HG02852 (cell line): ENCODE measurements at regions not wholly inside any gene's neighbourhood (a gene's known extent, or its start where the extent isn't known, plus 50 kb on each side); places are given as distances from the start of the nearest gene placed in this dataset.
"Not testable (repeated sequence)": the region's sequence is repeated elsewhere in the genome, so short reads cannot be mapped to it uniquely, and the experiment has no call there.

Experiments
- ATAC-seq: cut with Tn5 transposase; IDR thresholded peaks from one replicate; pipeline ENCODE4 v1.9.1; 2021; ENCODE audit warnings: mild to moderate bottlenecking, moderate library complexity; ENCODE audit not compliant: unreplicated experiment

DNA sequence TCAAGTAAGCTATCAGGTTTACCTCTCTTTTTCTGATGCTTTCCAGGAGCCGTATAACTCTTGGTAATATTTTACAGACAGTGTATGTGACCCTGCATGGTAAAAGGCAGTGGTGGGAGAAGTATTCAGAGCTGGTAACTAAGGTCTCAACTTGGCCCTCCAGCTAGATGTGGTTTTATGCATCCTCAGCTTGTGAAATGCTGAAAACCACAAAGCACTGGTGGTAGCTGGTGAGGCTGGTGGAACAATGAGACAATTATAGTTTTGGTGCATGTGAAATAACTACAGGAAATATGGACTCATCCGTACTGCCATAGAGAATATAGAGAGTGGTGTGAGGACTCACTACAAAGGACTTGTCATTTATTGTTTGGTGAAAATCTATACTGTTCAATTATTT is 383.0 kb upstream of the PCDH15 start:
- no peak for ATAC-seq

DNA sequence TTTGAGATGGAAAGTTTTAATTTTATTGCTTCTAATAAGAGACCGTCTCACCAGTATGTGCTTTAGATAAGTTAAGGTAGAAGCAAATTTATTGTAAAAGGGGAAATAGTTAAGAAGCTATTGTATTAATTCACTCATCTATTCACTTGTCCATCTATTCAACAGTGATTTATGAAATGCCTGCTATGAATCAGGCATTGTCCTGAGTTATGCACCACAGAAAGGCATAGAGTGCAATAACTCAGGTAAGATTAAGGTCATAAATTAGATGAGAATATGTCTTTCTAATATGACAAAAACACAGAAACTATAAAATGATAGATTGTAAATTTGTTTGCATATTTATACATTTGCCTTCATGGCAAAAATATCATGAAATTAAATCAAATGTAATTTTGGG is 379.3 kb upstream of the PCDH15 start:
- no peak for ATAC-seq

DNA sequence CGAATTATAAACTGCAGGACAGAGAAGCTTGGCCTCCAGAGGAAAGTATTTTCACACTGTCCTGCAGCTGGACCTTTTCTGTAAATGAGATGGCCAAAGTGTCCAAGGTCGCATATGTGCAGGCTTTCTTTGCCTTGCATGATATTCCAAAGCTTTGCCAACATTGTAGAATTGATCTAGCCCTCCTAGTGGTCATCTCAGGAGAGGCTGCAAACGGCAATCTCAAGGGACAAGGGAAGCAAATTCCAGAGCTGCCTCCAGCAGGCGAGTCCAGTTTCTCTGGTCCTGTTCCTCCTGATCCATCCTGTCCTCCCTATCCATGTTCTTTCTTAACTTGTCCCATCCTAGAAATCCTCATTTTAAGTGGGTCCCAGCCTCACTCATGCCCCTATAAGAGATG is 373.4 kb upstream of the PCDH15 start:
- no peak for ATAC-seq

DNA sequence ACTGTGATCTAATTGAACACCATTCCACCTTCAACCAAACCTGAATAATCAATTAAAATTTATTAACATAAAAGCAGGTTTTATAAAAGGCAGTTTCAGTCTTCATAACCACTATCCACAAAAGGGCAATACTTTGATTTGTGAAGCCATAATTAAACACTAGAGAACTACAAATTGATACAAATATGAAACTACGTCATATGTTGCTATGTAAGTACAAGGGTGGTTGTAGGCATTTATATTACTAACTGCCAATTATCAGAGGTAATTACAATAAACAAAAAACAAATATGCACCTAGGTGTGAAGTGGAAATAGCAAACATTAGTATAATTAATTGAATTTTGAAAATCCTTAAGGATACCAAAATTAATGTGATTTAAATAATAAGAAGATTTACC is 368.5 kb upstream of the PCDH15 start:
- ATAC-seq: no peak

DNA sequence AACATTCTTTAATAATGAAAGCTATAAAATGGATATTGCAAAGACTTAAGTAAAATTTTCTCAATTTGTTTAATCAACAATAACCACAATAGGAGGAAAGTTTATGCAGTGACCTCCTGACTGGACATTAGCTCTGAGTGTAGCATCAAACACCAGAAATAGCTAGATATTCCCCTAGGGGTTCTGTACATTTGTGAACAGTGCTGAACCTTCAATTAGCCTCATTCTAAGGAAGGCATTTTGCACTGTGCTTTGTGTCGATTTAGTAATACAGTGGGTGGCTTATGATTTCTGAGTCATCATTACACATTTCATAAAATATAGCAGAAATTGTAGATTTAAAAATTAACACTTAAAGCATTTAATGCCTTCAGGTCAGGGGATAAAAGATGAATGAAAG is 367.3 kb upstream of the PCDH15 start:
- ATAC-seq: no peak

DNA sequence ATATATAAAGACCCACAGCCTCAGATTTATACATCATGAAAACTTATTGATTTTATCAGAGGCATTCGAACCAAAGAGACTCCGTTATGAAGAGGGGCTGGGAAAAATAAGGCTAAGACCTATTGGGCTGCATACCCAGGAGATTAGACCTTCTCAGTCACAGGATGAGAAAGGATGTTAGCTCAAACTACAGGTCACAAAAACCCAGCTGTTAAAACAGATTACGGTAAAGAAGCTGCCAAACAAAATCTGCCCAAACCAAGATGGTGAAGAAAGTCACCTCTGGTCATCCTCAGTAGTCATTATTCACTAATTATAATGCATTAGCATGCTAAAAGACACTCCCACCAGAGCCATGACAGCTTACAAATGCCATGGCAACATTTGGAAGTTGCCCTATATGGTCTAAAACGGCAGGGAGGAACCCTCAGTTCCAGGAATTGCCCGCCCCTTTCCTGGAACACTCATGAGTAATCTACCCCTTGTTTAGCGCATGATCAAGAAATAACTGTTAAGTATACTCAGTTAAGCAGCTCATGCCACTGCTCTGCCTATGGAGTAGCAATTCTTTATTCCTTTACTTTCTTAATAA is 362.5 kb upstream of the PCDH15 start:
- ATAC-seq: no peak

DNA sequence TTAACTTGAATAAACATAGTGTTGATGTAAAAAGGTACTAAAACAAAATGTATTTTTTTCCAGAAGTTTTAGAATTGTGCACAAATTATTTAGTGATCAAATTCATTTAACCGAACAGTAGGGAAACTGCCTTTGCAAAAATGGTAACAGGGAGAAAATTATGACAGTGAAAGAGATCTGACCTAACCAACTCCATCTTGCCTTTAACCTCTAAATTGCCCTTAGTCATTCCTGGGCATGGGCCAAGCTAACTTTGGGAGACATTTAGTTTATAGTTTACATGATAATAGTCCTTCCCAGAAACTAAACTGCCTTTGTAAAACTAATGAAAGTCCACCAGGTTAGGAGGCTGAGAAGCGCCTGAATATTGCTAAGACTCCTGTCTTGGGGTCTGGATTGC is 361.3 kb upstream of the PCDH15 start:
- ATAC-seq: not testable (repeated sequence)

DNA sequence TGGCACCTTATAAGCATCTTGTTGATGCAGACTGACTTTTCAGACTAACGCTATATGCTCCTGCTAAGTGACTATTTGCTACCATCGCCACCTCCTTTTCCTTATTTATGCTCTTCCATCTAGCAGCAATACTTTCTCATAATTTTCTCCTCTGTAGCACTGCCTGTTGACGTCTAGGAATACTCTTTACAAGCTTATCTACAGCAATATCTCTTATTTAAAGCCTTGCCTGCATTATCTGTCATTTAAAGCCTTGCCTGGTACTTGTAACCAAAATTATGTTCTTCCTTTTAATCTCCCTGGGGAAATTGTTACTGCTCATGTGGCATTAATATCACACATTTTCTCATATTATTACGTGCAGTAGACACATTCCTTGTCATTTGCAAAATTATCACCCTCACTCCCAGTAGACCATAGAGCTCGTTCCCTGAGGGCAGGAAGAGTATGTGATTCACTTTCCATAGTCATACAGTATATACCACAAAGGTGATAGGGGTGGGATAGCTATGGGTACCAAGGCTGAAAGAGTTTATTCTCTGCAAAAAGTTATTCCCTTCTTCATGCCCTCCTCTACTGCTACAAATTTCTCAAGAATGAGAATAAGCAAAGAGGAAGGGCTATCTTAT is 359.7 kb upstream of the PCDH15 start:
- ATAC-seq: no peak

DNA sequence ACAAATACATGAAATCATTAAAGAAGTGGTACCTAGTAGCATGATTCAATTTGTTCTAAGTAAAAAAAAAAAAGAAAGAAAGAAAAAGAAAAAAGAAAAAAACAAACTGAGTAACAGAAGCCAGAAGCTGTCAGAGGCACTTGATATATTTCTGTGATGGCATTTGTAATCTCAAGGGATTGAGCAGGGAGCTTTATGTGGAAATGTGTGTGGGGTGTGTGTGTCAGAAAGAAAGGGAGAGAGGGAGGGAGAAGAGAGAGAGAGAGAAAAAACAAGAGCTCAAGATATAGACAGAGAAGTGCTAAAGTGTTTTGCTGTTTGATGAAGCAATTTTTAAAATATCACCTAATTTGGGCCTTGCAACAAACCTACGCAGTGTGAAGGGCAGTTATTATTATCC is 357.6 kb upstream of the PCDH15 start:
- no peak for ATAC-seq

DNA sequence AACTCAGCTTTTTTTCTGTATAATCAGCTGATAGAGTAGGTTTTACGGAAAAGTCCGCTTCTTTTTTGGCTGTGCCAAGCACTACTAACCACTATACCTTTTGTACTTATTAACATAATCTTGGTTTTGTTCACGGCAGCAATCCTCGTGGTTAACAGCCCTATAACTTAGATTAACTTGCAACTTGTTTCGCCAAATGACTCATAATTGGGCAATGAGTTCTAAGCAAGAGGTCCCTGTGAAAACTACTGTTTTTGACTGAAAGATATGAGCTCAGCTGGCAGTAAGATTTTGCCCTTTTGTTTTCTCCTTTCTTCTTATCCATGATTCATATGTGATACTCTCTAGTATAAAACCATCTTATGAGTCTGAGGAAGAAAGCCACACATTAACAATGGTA is 345.0 kb upstream of the PCDH15 start:
- ATAC-seq: no peak

DNA sequence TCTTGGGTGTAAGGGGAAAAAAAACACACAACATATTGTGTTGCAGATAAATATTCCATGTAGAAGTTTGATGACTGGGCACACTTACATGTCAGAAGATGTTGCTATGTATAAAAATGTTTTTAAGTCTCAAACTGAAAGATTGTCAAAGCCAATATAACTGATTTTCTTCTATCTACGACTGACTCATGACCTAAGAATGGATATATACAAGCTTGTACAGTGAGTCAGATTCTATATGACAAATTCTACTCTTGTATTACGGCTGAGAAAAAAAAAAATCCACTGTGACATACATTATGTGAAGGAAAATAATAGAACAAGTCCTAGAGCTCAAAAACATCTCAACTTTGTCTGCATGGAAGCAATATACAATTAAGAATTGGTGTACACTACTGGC is 343.0 kb upstream of the PCDH15 start:
- no peak for ATAC-seq

DNA sequence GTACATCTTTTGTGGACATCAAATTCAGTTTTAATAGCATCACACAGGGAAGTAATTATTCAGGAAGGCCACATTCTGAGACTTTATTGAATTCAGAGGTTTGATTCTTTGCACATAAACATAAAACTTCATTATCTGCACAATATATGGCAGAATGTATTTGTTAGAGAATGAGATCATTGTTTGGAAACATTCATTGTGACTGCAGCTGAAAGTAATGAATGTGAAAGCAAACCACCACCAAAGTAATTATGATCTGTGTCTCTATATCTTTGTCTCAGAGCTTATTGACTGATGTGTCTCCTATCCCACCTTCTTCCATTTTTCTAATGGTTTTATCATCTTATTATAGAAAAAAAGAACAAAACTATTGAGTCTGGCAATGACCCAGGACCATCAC is 340.9 kb upstream of the PCDH15 start:
- ATAC-seq: no peak

DNA sequence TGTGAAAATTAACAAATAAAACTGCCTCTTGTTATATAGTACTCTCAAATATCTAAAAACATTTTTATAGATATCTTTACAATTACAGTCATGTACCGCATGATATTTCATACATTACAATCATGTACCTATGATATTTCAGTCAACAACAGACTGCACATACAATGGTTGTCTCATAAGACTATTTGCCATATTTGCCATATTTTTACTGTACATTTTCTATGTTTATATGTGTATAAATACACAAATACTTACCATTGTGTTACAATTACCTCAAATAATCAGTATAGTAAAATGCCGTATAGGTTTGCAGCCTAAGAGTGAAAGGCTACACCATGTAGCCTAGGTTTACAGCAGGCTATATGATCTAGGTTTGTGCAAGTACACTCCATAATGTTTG is 336.0 kb upstream of the PCDH15 start:
- ATAC-seq: no peak

DNA sequence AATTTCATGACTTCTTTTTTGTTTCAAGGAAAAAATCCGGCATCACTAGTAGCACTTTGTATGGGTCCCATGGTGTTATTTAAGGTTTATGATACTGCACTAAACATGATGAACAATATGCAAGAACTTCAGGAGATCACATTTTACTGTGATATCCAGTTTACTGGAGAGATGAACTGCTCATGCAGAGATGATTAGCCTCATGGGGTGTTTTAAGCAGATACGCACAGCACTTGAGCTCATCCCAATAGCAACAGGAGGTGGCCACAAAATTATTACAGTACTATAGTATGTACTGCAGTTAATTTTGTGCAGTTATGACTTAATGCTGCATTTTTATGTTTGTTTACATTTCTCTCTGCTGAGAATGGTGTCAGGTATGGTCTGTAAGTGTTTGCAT is 303.7 kb upstream of the PCDH15 start:
- ATAC-seq: no peak

DNA sequence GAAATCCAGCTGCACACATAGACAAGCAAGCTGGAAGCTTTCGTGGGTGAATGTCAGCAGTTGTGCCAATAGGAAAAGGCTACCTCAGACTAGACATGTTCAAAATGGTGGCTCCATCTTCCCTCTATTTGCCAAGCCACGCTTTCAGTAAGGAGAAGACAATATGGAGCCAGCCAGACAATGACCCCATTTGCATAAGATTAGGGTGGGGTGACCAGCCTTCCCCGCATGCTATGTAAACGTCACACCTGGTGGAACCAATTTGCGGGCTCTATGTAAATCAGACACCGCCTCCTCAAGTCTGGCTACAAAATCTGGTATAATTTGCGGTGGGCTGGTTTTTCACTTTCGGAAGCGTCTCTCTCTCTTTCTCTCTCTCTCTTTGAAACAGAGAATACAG is 297.4 kb upstream of the PCDH15 start:
- no peak for ATAC-seq

DNA sequence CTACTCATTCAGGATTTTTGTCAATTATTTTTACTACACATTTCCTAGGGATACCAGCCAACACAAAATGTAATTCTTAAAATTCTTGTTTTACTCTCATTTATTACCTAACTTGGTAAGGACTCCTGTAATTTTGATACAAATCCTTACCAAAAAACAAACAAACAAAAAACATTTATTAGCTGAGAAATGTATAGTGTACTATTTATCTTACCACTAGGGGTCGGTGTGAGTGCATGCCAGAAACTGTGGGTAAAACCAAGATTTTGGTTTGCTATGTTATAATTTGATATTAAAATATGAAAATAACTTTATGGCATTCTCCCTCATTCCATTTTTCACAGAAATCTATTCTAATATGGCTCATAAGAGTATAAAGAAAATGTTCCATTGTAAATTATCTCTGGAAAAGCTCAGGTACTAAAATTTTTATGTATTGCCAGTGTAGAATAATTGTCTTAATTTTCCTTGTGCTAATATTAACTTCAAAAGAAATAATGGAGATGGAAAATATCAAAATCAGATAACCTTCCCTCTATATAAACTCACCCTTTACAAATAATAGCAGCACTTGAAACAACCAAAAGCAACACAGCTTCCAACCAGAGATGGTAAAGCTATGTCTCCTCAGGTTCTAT is 290.8 kb upstream of the PCDH15 start:
- ATAC-seq: no peak

DNA sequence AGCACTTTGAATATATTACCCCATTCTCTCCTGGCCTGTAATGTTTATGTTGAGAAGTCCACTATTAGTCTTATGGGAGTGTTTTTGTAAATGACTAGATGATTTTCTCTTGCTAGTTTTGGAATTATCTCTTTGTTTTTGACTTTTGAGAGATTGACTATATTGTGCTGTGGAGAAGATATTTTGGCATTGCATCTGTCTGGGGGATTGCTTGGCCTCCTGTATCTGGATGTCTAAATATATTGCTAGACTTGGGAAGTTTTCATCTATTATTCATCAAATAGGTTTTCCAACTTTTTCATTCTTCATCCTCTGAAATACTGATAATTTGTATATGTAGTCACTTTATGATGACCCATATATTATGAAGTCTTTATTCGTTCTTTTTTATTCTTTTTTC is 277.1 kb upstream of the PCDH15 start:
- no peak for ATAC-seq

DNA sequence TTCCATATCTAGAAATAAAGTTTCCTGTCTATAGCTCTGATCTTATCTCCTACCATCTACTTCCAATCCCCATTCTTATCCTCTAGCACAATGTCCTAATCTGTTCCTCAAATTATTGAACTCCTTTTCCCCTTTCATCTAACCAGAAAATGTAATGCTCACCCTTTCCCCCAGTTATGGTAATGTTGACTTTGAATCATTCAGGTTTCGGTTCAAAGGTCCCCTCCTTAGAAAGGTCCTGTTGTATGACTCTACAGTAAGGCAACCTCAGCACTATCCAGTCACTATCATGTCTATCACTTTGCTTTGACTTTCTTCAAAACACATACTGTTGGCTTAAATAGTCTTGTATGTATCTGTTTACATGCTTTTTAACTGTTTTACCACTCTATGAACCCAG is 264.2 kb upstream of the PCDH15 start:
- no peak for ATAC-seq

DNA sequence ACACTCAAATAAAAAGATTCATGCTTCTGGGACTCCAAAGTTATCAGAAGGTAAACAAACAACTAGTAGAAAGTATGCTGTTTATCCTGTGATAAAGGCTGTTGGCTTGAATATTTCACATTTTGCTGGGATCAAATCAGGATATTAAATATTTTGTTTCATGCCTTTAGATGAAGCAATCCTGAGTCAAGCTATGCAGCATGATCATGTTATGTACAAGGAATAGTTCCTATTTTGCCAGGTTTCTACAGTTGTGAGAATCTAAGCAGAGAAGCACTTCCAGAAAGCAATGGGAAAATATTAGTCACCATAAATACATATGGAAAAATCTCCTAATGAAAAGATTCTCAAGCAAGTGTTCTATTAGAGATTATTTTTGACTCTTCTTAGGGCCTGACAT is 262.8 kb upstream of the PCDH15 start:
- no peak for ATAC-seq

DNA sequence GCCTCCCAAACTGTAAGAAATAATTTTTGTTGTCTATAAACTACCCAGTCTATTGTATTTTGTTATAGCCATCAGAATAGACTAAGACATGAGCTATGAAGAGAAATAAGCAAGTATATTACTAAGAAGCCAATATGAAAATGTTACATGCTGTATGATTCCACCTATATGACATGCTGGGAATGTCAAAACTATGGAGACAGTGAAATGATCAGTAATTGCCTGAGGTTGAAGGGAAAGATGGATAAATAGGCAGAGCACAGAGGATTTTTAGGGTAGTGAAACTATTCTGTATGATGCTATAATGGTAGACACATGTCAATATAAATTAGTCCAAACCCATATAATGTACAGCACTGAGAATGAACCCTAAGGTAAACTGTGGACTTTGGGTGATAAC is 261.3 kb upstream of the PCDH15 start:
- no peak for ATAC-seq

DNA sequence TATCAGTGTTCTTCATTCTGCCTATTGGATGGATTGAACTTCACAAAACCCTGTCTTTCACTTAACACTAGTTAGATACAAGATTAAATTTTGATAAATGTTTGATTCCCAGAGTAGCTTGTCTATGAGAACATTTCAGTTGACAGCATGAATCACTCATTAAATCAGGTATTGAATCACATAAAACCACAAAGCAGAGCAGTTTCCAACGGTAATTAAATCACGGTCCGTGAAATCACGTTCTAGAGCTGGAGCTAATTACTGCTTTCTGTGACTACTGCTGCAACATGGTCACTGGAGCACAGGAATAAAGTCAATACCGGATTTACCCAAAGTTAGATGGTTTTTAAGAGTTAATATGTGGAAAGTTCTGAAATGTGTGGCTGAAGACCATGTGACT is 257.8 kb upstream of the PCDH15 start:
- ATAC-seq: no peak

DNA sequence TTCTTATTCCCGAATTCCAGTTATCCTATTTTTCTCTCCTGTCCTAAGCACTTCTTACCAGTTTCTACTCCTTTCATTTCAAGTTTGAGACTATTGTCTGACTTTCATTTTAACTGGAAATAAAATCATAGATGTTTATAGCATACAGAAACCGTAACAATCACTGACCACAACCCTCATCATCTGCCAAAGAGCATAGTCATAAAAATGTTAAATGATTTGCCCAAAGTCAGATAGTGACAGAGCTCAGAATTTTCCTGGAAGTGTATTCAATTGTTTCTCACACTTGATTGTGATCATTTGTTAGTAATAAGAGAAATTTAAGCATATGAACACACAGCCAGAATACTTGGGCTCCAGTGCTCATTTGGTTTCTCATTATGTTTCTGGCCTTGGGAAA is 250.5 kb upstream of the PCDH15 start:
- ATAC-seq: no peak
